ENCODE measurements at regions not wholly inside any gene's neighbourhood (a gene's known extent, or its start where the extent isn't known, plus 50 kb on each side); places are given as distances from the start of the nearest gene placed in this dataset.

GRCh38 chr10:78292250-78292981, 258.8 kb downstream of the RPS24 start:
- no peak for DNase-seq (ENCODE audit: low read depth, low spot score)
- in situ Hi-C loops (cut with HindIII; ENCODE audit: low pct_unique_long_range_greater_than_20kb, low sequenced_read_pairs), result no loop called here

GRCh38 chr10:78292982-78293865, 259.6 kb downstream of the RPS24 start:
- in situ Hi-C loops (cut with HindIII; ENCODE audit: low pct_unique_long_range_greater_than_20kb, low sequenced_read_pairs), result no loop called here
- peak; percentile 52 for DNase-seq (ENCODE audit: low read depth, low spot score)

- DNase-seq (ENCODE audit: low read depth, low spot score), result no peak
- in situ Hi-C loops (cut with HindIII; ENCODE audit: low pct_unique_long_range_greater_than_20kb, low sequenced_read_pairs), result no loop called here
Measured at GRCh38 chr10:78295242-78295641, 261.6 kb downstream of the RPS24 start.

GRCh38 chr10:78296785-78297184, 263.1 kb downstream of the RPS24 start:
- in situ Hi-C loops (cut with HindIII; ENCODE audit: low pct_unique_long_range_greater_than_20kb, low sequenced_read_pairs), result no loop called here

GRCh38 chr10:78297997-78298396, 264.3 kb downstream of the RPS24 start:
- in situ Hi-C loops (cut with HindIII; ENCODE audit: low pct_unique_long_range_greater_than_20kb, low sequenced_read_pairs), result no loop called here

More at GRCh38 chr10:78296785-78297184, 263.1 kb downstream of the RPS24 start:
- DNase-seq (ENCODE audit: low read depth, low spot score), result no peak

GRCh38 chr10:78298835-78299234, 265.2 kb downstream of the RPS24 start:
- in situ Hi-C loops (cut with HindIII; ENCODE audit: low pct_unique_long_range_greater_than_20kb, low sequenced_read_pairs), result no loop called here
- no peak for DNase-seq (ENCODE audit: low read depth, low spot score)

More at GRCh38 chr10:78297997-78298396, 264.3 kb downstream of the RPS24 start:
- no peak for DNase-seq (ENCODE audit: low read depth, low spot score)

GRCh38 chr10:78299851-78300468, 266.3 kb downstream of the RPS24 start:
- in situ Hi-C loops (cut with HindIII; ENCODE audit: low pct_unique_long_range_greater_than_20kb, low sequenced_read_pairs), result no loop called here
- no peak for DNase-seq (ENCODE audit: low read depth, low spot score)

GRCh38 chr10:78300526-78300925, 266.9 kb downstream of the RPS24 start:
- DNase-seq (ENCODE audit: low read depth, low spot score), result no peak
- in situ Hi-C loops (cut with HindIII; ENCODE audit: low pct_unique_long_range_greater_than_20kb, low sequenced_read_pairs), result no loop called here

GRCh38 chr10:78301481-78301880, 267.8 kb downstream of the RPS24 start:
- DNase-seq (ENCODE audit: low read depth, low spot score), result no peak
- in situ Hi-C loops (cut with HindIII; ENCODE audit: low pct_unique_long_range_greater_than_20kb, low sequenced_read_pairs), result no loop called here

GRCh38 chr10:78301891-78302738, 268.5 kb downstream of the RPS24 start:
- DNase-seq (ENCODE audit: low read depth, low spot score), result no peak
- in situ Hi-C loops (cut with HindIII; ENCODE audit: low pct_unique_long_range_greater_than_20kb, low sequenced_read_pairs), result no loop called here

- in situ Hi-C loops (cut with HindIII; ENCODE audit: low pct_unique_long_range_greater_than_20kb, low sequenced_read_pairs), result no loop called here
- no peak for DNase-seq (ENCODE audit: low read depth, low spot score)
Measured at GRCh38 chr10:78302739-78302988, 269.0 kb downstream of the RPS24 start.

- in situ Hi-C loops (cut with HindIII; ENCODE audit: low pct_unique_long_range_greater_than_20kb, low sequenced_read_pairs), result no loop called here
- DNase-seq (ENCODE audit: low read depth, low spot score), result peak; percentile 81
Measured at GRCh38 chr10:78302989-78303854, 269.6 kb downstream of the RPS24 start.

- DNase-seq (ENCODE audit: low read depth, low spot score), result no peak
- in situ Hi-C loops (cut with HindIII; ENCODE audit: low pct_unique_long_range_greater_than_20kb, low sequenced_read_pairs), result no loop called here
Measured at GRCh38 chr10:78304091-78305045, 270.7 kb downstream of the RPS24 start.

GRCh38 chr10:78305311-78305710, 271.6 kb downstream of the RPS24 start:
- no peak for DNase-seq (ENCODE audit: low read depth, low spot score)
- in situ Hi-C loops (cut with HindIII; ENCODE audit: low pct_unique_long_range_greater_than_20kb, low sequenced_read_pairs), result no loop called here

- no peak for DNase-seq (ENCODE audit: low read depth, low spot score)
- in situ Hi-C loops (cut with HindIII; ENCODE audit: low pct_unique_long_range_greater_than_20kb, low sequenced_read_pairs), result no loop called here
Measured at GRCh38 chr10:78306358-78306757, 272.7 kb downstream of the RPS24 start.

GRCh38 chr10:78307576-78307975, 273.9 kb downstream of the RPS24 start:
- DNase-seq (ENCODE audit: low read depth, low spot score), result no peak
- in situ Hi-C loops (cut with HindIII; ENCODE audit: low pct_unique_long_range_greater_than_20kb, low sequenced_read_pairs), result no loop called here
